ENCODE measurements at regions not wholly inside any gene's neighbourhood (a gene's known extent, or its start where the extent isn't known, plus 50 kb on each side); places are given as distances from the start of the nearest gene placed in this dataset.
A peak's percentile ranks its signal among the peaks of the same experiment; 100 is the strongest.

GRCh38 chr1:58409890-58410289, 136.6 kb downstream of the OMA1 start:
- H3K4me2 ChIP-seq: no peak overlapping the region
- TF ChIP-seq NFIC (IDR thresholded peaks at IDR 0.05; ENCODE audit: borderline replicate concordance) (0 out of 2 replicates have a peak, but pooled peaks have one; percentile 19), FOXM1 (IDR thresholded peaks at IDR 0.05; ENCODE audit: low read depth) (no peak), EP300 (IDR thresholded peaks at IDR 0.05; ENCODE audit: borderline replicate concordance in 1 of 2, low read depth in 1 of 2, low read length in 1 of 2) (0 out of 4 replicates have a peak, but pooled peaks of 1 of the 2 experiments have one; percentile 7)
- no peaks in the 10 kb centered on the region for H3K79me2 ChIP-seq (ENCODE audit: insufficient read depth)
- no peaks in the 10 kb centered on the region for H3K27me3 ChIP-seq (ENCODE audit: insufficient read depth)
- H3F3A ChIP-seq (replicated peaks; ENCODE audit: insufficient read depth): peaks cover 9% of the 10 kb centered on the region
- POLR2A ChIA-PET: no interaction called here
- H3K27ac ChIP-seq (ENCODE audit: low read depth in 2 of 2, low read length in 1 of 2): peak overlapping the region in 1 of 2 experiments; percentile 24; a peak in 2 of 4 replicates
- H3K36me3 ChIP-seq (replicated peaks in 1 of 2; ENCODE audit: control insufficient read depth in 1 of 2, insufficient read depth in 2 of 2, low read length in 1 of 2): no peaks in the 10 kb centered on the region
- no peak overlapping the region for H3K9ac ChIP-seq
- CTCF ChIA-PET: no interaction called here
- H3K9me2 ChIP-seq: no peaks in the 10 kb centered on the region
- no peaks in the 10 kb centered on the region for H4K20me1 ChIP-seq (ENCODE audit: insufficient read depth)
- H3K4me1 ChIP-seq (ENCODE audit: control insufficient read depth in 1 of 2, insufficient read depth in 2 of 2, low read depth in 1 of 2, low read length in 1 of 2): peaks cover 2 to 13% of the 10 kb centered on the region in 2 experiments; a peak in 2 of 4 replicates
- 0 out of 2 replicates have a peak overlapping the region, but pooled peaks have one; percentile 43 for H2AFZ ChIP-seq (ENCODE audit: low read depth)
- no peaks in the 10 kb centered on the region for H3K9me3 ChIP-seq
- no peak overlapping the region for H3K4me3 ChIP-seq (ENCODE audit: low read depth in 2 of 2, low read length in 1 of 2)
- 36% methylated on average over 6 of the region's 6 CpGs for WGBS (ENCODE audit: low lambda C conversion rate)
- no peak for DNase-seq

GRCh38 chr1:58409336-58409735, 137.2 kb downstream of the OMA1 start:
- WGBS (ENCODE audit: low lambda C conversion rate): 91% methylated on average over 6 of the region's 6 CpGs
- Histone ChIP-seq H3K9ac (no peak overlapping the region), H3K9me2 (no peaks in the 10 kb centered on the region), H3K4me2 (no peak overlapping the region), H3K79me2 (ENCODE audit: insufficient read depth) (no peaks in the 10 kb centered on the region), H3K27me3 (ENCODE audit: insufficient read depth) (no peaks in the 10 kb centered on the region), H3K36me3 (replicated peaks in 1 of 2; ENCODE audit: control insufficient read depth in 1 of 2, insufficient read depth in 2 of 2, low read length in 1 of 2) (no peaks in the 10 kb centered on the region), H3F3A (replicated peaks; ENCODE audit: insufficient read depth) (peaks cover 9% of the 10 kb centered on the region), H4K20me1 (ENCODE audit: insufficient read depth) (no peaks in the 10 kb centered on the region), H3K9me3 (no peaks in the 10 kb centered on the region), H3K27ac (ENCODE audit: low read depth in 2 of 2, low read length in 1 of 2) (peak overlapping the region in 1 of 2 experiments; percentile 24; a peak in 1 of 4 replicates), H2AFZ (ENCODE audit: low read depth) (0 out of 2 replicates have a peak overlapping the region, but pooled peaks have one; percentile 43), H3K4me3 (ENCODE audit: low read depth in 2 of 2, low read length in 1 of 2) (no peak overlapping the region), H3K4me1 (ENCODE audit: control insufficient read depth in 1 of 2, insufficient read depth in 2 of 2, low read depth in 1 of 2, low read length in 1 of 2) (peaks cover 2 to 13% of the 10 kb centered on the region in 2 experiments; a peak in 2 of 4 replicates)
- no peak for DNase-seq
- no peak for TF ChIP-seq IRF3 (IDR thresholded peaks at IDR 0.05; ENCODE audit: low read depth, low read length)
- TF ChIP-seq USF2 (IDR thresholded peaks at IDR 0.05; ENCODE audit: borderline replicate concordance, low read depth, low read length): no peak
- no peak for TF ChIP-seq EZH2phosphoT487 (IDR thresholded peaks at IDR 0.05; ENCODE audit: borderline replicate concordance, low read depth)
- CTCF ChIA-PET: no interaction called here
- POLR2A ChIA-PET: no interaction called here

- WGBS (ENCODE audit: low lambda C conversion rate): 79% methylated on average over 12 of the region's 12 CpGs
- no peaks in the 10 kb centered on the region for H3K9me2 ChIP-seq
- no peaks in the 10 kb centered on the region for H3K27me3 ChIP-seq (ENCODE audit: insufficient read depth)
- no peak overlapping the region for H3K4me2 ChIP-seq
- no peak overlapping the region for H3K4me3 ChIP-seq (ENCODE audit: low read depth in 2 of 2, low read length in 1 of 2)
- CTCF ChIA-PET: no interaction called here
- no peaks in the 10 kb centered on the region for H3K9me3 ChIP-seq
- POLR2A ChIA-PET: no interaction called here
- no peaks in the 10 kb centered on the region for H3F3A ChIP-seq (replicated peaks; ENCODE audit: insufficient read depth)
- no peaks in the 10 kb centered on the region for H3K79me2 ChIP-seq (ENCODE audit: insufficient read depth)
- H2AFZ ChIP-seq (ENCODE audit: low read depth): no peak overlapping the region
- no peak overlapping the region for H3K27ac ChIP-seq (ENCODE audit: low read depth in 2 of 2, low read length in 1 of 2)
- no peaks in the 10 kb centered on the region for H3K36me3 ChIP-seq (replicated peaks in 1 of 2; ENCODE audit: control insufficient read depth in 1 of 2, insufficient read depth in 2 of 2, low read length in 1 of 2)
- H3K4me1 ChIP-seq (ENCODE audit: control insufficient read depth in 1 of 2, insufficient read depth in 2 of 2, low read depth in 1 of 2, low read length in 1 of 2): no peaks in the 10 kb centered on the region; a peak in 2 of 4 replicates
- H3K9ac ChIP-seq: no peak overlapping the region
- H4K20me1 ChIP-seq (ENCODE audit: insufficient read depth): no peaks in the 10 kb centered on the region
- DNase-seq: no peak
- TF ChIP-seq YY1 (IDR thresholded peaks at IDR 0.05; ENCODE audit: low read depth) (no peak), MEF2A (IDR thresholded peaks at IDR 0.05; ENCODE audit: borderline replicate concordance, low read depth) (no peak), IRF3 (IDR thresholded peaks at IDR 0.05; ENCODE audit: low read depth, low read length) (no peak), FOXJ3 (CRISPR knock-in tag; IDR thresholded peaks at IDR 0.05) (no peak), FOSL2 (IDR thresholded peaks at IDR 0.05; ENCODE audit: borderline replicate concordance, low read depth) (no peak), EP300 (IDR thresholded peaks at IDR 0.05; ENCODE audit: borderline replicate concordance in 1 of 2, low read depth in 1 of 2, low read length in 1 of 2) (no peak), PBX3 (IDR thresholded peaks at IDR 0.05) (no peak), POLR2AphosphoS5 (IDR thresholded peaks at IDR 0.05; ENCODE audit: low read depth, low read length) (no peak), SIN3A (IDR thresholded peaks at IDR 0.05; ENCODE audit: borderline replicate concordance, low read depth, low read length) (no peak)
These were observed 140.0 kb downstream of the OMA1 start for GRCh38 chr1:58406301-58407071.

All from SK-N-SH (cell line).